IMR-90 (cell line): ENCODE measurements at regions not wholly inside any gene's neighbourhood (a gene's known extent, or its start where the extent isn't known, plus 50 kb on each side); places are given as distances from the start of the nearest gene placed in this dataset.

Experiments used
- ATAC-seq: fragments of 200-7000 bp; cut with Tn5 transposase; 2 replicates; pipeline ENCODE4 v1.9.1; 2020; ENCODE audit warnings: low read depth, mild to moderate bottlenecking, moderate library complexity
- BruUV-seq: library from RNA; stranded (reverse); fragments of 400-500 nt; replicated peaks from 2 replicates; lab custom pipeline; 2021; lab: Mats Ljungman, UMichigan
- CTCF ChIA-PET: fragments of 300-600 bp; formaldehyde crosslinking; extraction: SDS; loops from one replicate; lab custom pipeline; 2021; ENCODE audit warnings: antibody characterized with exemption; lab: Yijun Ruan, JAX
- POLR2A ChIA-PET: fragments of 300-600 bp; sonication (Branson Sonifier 250); formaldehyde crosslinking; loops from one replicate; lab custom pipeline; 2022; ENCODE audit warnings: antibody characterized with exemption; ENCODE audit not compliant: unreplicated experiment; lab: Charles Lee
- DNase-seq: peaks from one replicate; pipeline ENCODE4 v3.0.0; 2013
- H2AFZ ChIP-seq: replicated peaks from 2 replicates; pipeline ENCODE3; 2013; ENCODE audit warnings: low read length, mild to moderate bottlenecking; ENCODE audit not compliant: poor library complexity
- H2AK5ac ChIP-seq: 2 replicates; pipeline ENCODE4 v1.6.1; 2013; ENCODE audit warnings: low read depth, low read length, inconsistent platforms
- H2AK9ac ChIP-seq: replicated peaks from 2 replicates; pipeline ENCODE3; 2013; ENCODE audit warnings: mild to moderate bottlenecking, low read depth, low read length, moderate library complexity; ENCODE audit not compliant: poor library complexity
- H2BK120ac ChIP-seq: 2 replicates; pipeline ENCODE4 v1.6.1; 2013; ENCODE audit warnings: low read depth, low read length, inconsistent platforms
- H2BK15ac ChIP-seq: 3 replicates; pipeline ENCODE4 v1.6.1; 2013; ENCODE audit warnings: low read depth, low read length, inconsistent platforms
- H2BK20ac ChIP-seq: 2 replicates; pipeline ENCODE4 v1.6.1; 2013; ENCODE audit warnings: low read depth, mild to moderate bottlenecking, inconsistent platforms, low read length, moderate library complexity
- H2BK5ac ChIP-seq: 2 replicates; pipeline ENCODE4 v1.6.1; 2013; ENCODE audit warnings: mild to moderate bottlenecking, low read depth, low read length, inconsistent platforms; ENCODE audit not compliant: poor library complexity, severe bottlenecking
- H3K14ac ChIP-seq: replicated peaks from 2 replicates; pipeline ENCODE4 v1.6.1; 2013; ENCODE audit warnings: low read depth, low read length, inconsistent platforms
- H3K18ac ChIP-seq: 2 replicates; pipeline ENCODE4 v1.6.1; 2013; ENCODE audit warnings: low read depth, low read length, control low read depth
- H3K23ac ChIP-seq: 2 replicates; pipeline ENCODE4 v1.6.1; 2013; ENCODE audit warnings: low read depth, low read length, inconsistent platforms
- H3K27ac ChIP-seq: 2 replicates; pipeline ENCODE4 v1.5.1; 2013; ENCODE audit warnings: mild to moderate bottlenecking, control low read depth, low read length; ENCODE audit not compliant: insufficient read depth
- H3K27me3 ChIP-seq: 2 replicates; pipeline ENCODE4 v1.6.1; 2013; ENCODE audit warnings: low read length; ENCODE audit not compliant: control insufficient read depth, insufficient read depth
- H3K36me3 ChIP-seq: 2 replicates; pipeline ENCODE4 v1.6.1; 2013; ENCODE audit warnings: low read length, mixed read lengths; ENCODE audit not compliant: control insufficient read depth, insufficient read depth
- H3K4ac ChIP-seq: 2 replicates; pipeline ENCODE4 v1.6.1; 2013; ENCODE audit warnings: low read depth, low read length, inconsistent platforms
- H3K4me1 ChIP-seq: 2 replicates; pipeline ENCODE4 v1.6.1; 2013; ENCODE audit warnings: low read length, mixed read lengths; ENCODE audit not compliant: control insufficient read depth, insufficient read depth
- H3K4me2 ChIP-seq: 2 replicates; pipeline ENCODE4 v1.6.1; 2013; ENCODE audit warnings: low read depth, mild to moderate bottlenecking, control low read depth, low read length, moderate library complexity
- H3K4me3 ChIP-seq: 2 replicates; pipeline ENCODE4 v1.5.1; 2013; ENCODE audit warnings: low read depth, mild to moderate bottlenecking, control low read depth, low read length, moderate library complexity; ENCODE audit not compliant: insufficient read depth
- H3K56ac ChIP-seq: 2 replicates; pipeline ENCODE4 v1.6.1; 2013; ENCODE audit warnings: low read length, inconsistent platforms; ENCODE audit not compliant: insufficient read depth; ENCODE audit errors: extremely low read depth
- H3K79me1 ChIP-seq, 2 experiments: 2 replicates each; pipeline ENCODE4 v1.6.1; 2013; ENCODE audit warnings: low read length in 2 of 2, inconsistent platforms in 1 of 2, low read depth in 1 of 2
- H3K9ac ChIP-seq: 2 replicates; pipeline ENCODE4 v1.6.1; 2013; ENCODE audit warnings: low read depth, low read length, control low read depth
- H3K9me1 ChIP-seq: 2 replicates; pipeline ENCODE4 v1.6.1; 2013; ENCODE audit warnings: low read length, inconsistent platforms; ENCODE audit not compliant: insufficient read depth
- H3K9me3 ChIP-seq: 2 replicates; pipeline ENCODE4 v1.6.1; 2013; ENCODE audit warnings: low read length; ENCODE audit not compliant: control insufficient read depth, insufficient read depth
- H4K20me1 ChIP-seq: 2 replicates; pipeline ENCODE4 v1.6.1; 2013; ENCODE audit warnings: low read length, inconsistent platforms; ENCODE audit not compliant: insufficient read depth
- H4K5ac ChIP-seq: 2 replicates; pipeline ENCODE4 v1.6.1; 2013; ENCODE audit warnings: mild to moderate bottlenecking, low read depth, low read length, control low read depth
- H4K8ac ChIP-seq, 2 experiments: 2 replicates each; pipeline ENCODE4 v1.6.1; 2013; ENCODE audit warnings: low read depth in 2 of 2, low read length in 2 of 2, control low read depth in 1 of 2, inconsistent platforms in 1 of 2
- H4K91ac ChIP-seq: 2 replicates; pipeline ENCODE4 v1.6.1; 2013; ENCODE audit warnings: low read depth, low read length, inconsistent platforms; ENCODE audit not compliant: insufficient read depth
- CEBPB ChIP-seq: IDR thresholded peaks from 2 replicates; pipeline ENCODE4 v1.6.1; 2012; ENCODE audit warnings: low read depth, low read length, improper control_type of control experiment
- CHD1 ChIP-seq: IDR thresholded peaks from 2 replicates; pipeline ENCODE4 v1.6.1; 2012; ENCODE audit warnings: low read depth, low read length, improper control_type of control experiment
- ELK1 ChIP-seq: fragments of 150-350 bp; IDR thresholded peaks from 2 replicates; pipeline ENCODE4 v1.6.1; 2016; ENCODE audit warnings: low read depth, mild to moderate bottlenecking, low read length, moderate library complexity, borderline replicate concordance
- FOS ChIP-seq: fragments of 150-350 bp; IDR thresholded peaks from 2 replicates; pipeline ENCODE4 v1.6.1; 2016; ENCODE audit warnings: low read depth, low read length
- MAFK ChIP-seq: IDR thresholded peaks from 2 replicates; pipeline ENCODE4 v1.6.1; 2012; ENCODE audit warnings: low read depth, low read length, improper control_type of control experiment
- MAZ ChIP-seq: IDR thresholded peaks from 2 replicates; pipeline ENCODE4 v1.6.1; 2012; ENCODE audit warnings: low read depth, mild to moderate bottlenecking, low read length, improper control_type of control experiment, moderate library complexity, borderline replicate concordance
- POLR2A ChIP-seq: IDR thresholded peaks from 2 replicates; pipeline ENCODE4 v1.6.1; 2012; ENCODE audit warnings: mild to moderate bottlenecking, low read depth, low read length
- RCOR1 ChIP-seq: IDR thresholded peaks from 2 replicates; pipeline ENCODE4 v1.6.1; 2012; ENCODE audit warnings: mild to moderate bottlenecking, low read length, improper control_type of control experiment; ENCODE audit not compliant: insufficient replicate concordance
- USF2 ChIP-seq: fragments of 150-350 bp; IDR thresholded peaks from 2 replicates; pipeline ENCODE4 v1.6.1; 2017; ENCODE audit warnings: mild to moderate bottlenecking, antibody characterized with exemption, low read length, low read depth
- WGBS, 2 experiments: methylation state at CpG; one replicate each; pipeline versions ENCODE4 v1.1.5 to v1.1.7; 2013; ENCODE audit warnings: missing lambda C conversion rate in 2 of 2; ENCODE audit not compliant: insufficient read length in 1 of 2; ENCODE audit errors: extremely low coverage in 2 of 2; 5-methylcytosine and 5-hydroxymethylcytosine counted together
- dilution Hi-C: fragments of 300-500 bp; cut with HindIII; formaldehyde crosslinking; loops from one replicate; pipeline ENCODE4 v1.14.3; 2018; ENCODE audit warnings: low sequenced_read_pairs; ENCODE audit not compliant: unreplicated experiment
- in situ Hi-C: fragments of 300-500 bp; cut with MboI; formaldehyde crosslinking; loops from 3 replicates; pipeline ENCODE4 v1.14.3; 2019; ENCODE audit warnings: low sequenced_read_pairs, inconsistent platforms, mixed read lengths
- intact Hi-C: fragments of 100-400 bp; cut with micrococcal nuclease; formaldehyde crosslinking; loops from 2 replicates; pipeline ENCODE4 v1.10.0; 2022

GRCh38 chr16:86320237-86320595 lies 190.1 kb upstream of the FOXF1 start:
- Histone ChIP-seq H2AFZ (no peak overlapping the region), H3K4me1 (peaks cover 9% of the 10 kb centered on the region), H2AK5ac (no peak overlapping the region), H2BK20ac (no peak overlapping the region), H4K8ac (no peak overlapping the region), H3K27me3 (peaks cover 6% of the 10 kb centered on the region; the same call in 1 of the 2 replicates), H4K91ac (no peak overlapping the region), H3K9ac (no peak overlapping the region), H4K5ac (no peak overlapping the region), H3K14ac (no peak overlapping the region; the same call in 1 of the 2 replicates), H3K27ac (no peak overlapping the region), H3K4me2 (peak overlapping the region; percentile 64; the same call in 1 of the 2 replicates), H3K4me3 (no peak overlapping the region), H2BK15ac (no peak overlapping the region), H4K20me1 (no peaks in the 10 kb centered on the region), H3K9me3 (peaks cover 4% of the 10 kb centered on the region), H2AK9ac (no peak overlapping the region), H3K9me1 (0 out of 2 replicates have a peak, but pooled peaks cover 6% of the 10 kb centered on the region), H3K36me3 (no peaks in the 10 kb centered on the region), H3K4ac (no peak overlapping the region), H2BK120ac (no peak overlapping the region), H3K79me1 (no peaks in the 10 kb centered on the region), H3K23ac (no peak overlapping the region), H3K56ac (no peak overlapping the region), H2BK5ac (no peak overlapping the region), H3K18ac (no peak overlapping the region)
- in situ Hi-C loops (loop anchor here (25.0 kb wide), 1 partner anchor 508 kb away; no protein-coding TSS in a partner anchor), dilution Hi-C loops (no loop called here), intact Hi-C loops (no loop called here)
- TF ChIP-seq POLR2A, result no peak
- no peak for TF ChIP-seq MAZ
- no peak for TF ChIP-seq USF2
- no peak for TF ChIP-seq FOS
- no peak for TF ChIP-seq CHD1
- no peak for TF ChIP-seq RCOR1
- TF ChIP-seq MAFK, result no peak
- TF ChIP-seq ELK1, result no peak
- no peak for TF ChIP-seq CEBPB
- BruUV-seq, result no TSS peak
- POLR2A ChIA-PET, result interaction anchor here (0.5 kb wide), 1 partner anchor 190 kb away, joined by 14 read pairs; no protein-coding TSS in a partner anchor
- CTCF ChIA-PET, result interaction anchor here (0.6 to 0.9 kb wide), 2 partner anchors 20 kb away, joined by 3 to 4 read pairs; no protein-coding TSS in a partner anchor
- DNase-seq, result no peak
- ATAC-seq, result no peak
- WGBS, 2 experiments, result no CpG with 5 or more reads among the region's 3 CpGs
